GM11168 (cell line): ENCODE measurements at regions not wholly inside any gene's neighbourhood (a gene's known extent, or its start where the extent isn't known, plus 50 kb on each side); places are given as distances from the start of the nearest gene placed in this dataset.
"Not testable (repeated sequence)": the region's sequence is repeated elsewhere in the genome, so short reads cannot be mapped to it uniquely, and the experiment has no call there.

ENCODE experiments used
- in situ Hi-C: fragments of 300-500 bp; cut with MboI; formaldehyde crosslinking; loops from one replicate; pipeline ENCODE4 v1.12.0; 2022; ENCODE audit warnings: low sequenced_read_pairs; ENCODE audit not compliant: unreplicated experiment

GRCh38 chr10:10032991-10033390, 984.7 kb upstream of the CELF2 start:
- in situ Hi-C loops = no loop called here

GRCh38 chr10:10038348-10038747, 979.3 kb upstream of the CELF2 start:
- in situ Hi-C loops = no loop called here

DNA sequence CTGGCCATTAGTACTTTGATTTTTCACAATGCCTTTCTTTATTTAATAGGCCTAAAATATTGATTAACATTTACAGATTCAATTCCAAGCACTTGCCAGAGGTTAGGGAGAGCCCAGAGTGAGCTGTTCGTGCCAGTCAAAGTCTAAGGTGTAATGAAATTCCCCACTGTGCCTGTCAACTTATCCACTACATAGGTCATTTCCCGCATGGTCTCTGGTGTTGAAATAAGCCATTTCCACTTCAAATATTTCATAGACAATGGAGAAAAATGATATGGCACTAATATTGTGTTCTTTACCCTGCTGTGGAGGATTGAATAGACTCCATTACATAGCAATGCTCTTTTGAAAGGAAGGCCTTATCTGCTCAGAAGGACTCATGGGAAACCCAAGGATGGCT, 978.1 kb upstream of the CELF2 start:
- in situ Hi-C loops = no loop called here

GRCh38 chr10:10043083-10043482, 974.6 kb upstream of the CELF2 start:
- in situ Hi-C loops = no loop called here

DNA sequence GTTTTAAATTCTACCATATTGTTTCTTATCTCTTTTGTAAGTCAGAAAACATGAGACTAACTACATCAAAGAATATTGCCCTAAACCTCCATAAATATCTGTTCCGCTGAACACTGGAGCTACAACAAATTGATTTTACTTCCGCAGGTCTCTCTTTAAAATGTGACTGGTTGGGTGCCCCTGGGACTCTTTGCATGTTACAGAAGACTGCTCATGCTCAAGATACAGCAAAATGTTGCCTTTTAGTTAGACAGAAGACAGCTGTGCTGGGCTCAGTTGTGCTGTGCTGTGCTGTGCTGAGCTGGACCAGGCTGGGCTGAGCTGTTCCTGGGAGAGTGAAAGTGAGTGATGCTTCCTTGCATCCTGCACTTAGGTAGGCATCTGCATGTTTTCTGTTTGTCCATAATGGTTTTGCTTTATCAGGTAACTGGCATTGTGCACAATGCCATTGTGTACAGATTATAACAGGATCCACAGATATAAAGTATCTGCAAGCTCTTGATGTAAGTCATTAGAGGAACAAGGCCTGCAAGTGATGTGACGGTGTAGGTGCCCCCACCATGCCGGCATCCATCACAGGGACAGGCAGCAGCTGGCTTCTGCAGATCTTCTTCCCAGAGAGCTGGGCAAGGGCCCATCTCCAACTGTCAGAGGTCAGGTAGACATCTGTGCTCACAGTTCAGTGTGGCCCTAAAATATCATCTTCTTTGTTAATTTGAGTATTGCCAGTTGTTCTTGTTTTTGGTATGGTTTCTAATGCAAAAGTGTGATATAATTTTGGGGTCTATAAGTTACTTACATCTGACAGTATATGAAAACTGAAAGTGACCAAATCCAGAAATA, 972.5 kb upstream of the CELF2 start:
- in situ Hi-C loops = no loop called here

- in situ Hi-C loops = no loop called here
Observed at GRCh38 chr10:10045765-10046028, 972.0 kb upstream of the CELF2 start.

DNA sequence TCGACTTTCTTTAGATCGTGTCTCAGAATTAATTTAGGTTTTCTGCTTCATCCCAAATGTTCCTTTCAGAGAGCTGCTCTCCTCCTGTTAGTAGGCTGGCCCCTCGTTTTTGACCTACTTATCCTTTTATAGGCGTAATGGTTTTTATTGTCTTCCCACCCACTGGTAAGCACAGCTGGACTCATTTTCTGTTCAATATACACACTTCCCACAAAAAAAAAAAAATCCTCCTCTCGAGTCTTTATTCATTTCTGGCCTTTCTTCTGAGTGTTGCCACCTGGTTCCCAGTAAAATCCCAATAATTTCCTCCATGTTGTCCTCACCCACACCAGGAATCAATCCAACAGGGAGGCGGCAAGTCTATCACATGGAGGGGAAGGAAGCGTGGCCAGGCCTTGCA, 970.2 kb upstream of the CELF2 start:
- in situ Hi-C loops = no loop called here

DNA sequence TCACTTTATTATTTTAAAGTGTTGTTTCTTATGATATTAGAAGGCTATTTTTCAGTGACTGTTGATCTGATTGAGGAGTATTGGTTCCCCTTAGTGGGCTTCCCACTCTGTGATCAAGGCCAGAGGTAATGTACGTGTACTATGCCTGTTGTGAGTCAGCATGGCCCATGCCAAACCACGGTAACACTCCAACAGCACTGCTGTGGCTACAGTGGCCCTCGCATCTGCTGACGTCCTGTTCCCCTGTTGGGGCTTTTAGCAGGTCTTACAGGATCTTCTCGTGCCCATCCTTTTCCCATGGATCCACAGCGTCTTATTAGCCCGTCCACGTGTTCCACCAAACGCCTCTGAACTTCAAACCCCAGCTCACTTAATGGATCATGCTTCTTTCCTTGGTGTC, 964.6 kb upstream of the CELF2 start:
- in situ Hi-C loops = no loop called here

DNA sequence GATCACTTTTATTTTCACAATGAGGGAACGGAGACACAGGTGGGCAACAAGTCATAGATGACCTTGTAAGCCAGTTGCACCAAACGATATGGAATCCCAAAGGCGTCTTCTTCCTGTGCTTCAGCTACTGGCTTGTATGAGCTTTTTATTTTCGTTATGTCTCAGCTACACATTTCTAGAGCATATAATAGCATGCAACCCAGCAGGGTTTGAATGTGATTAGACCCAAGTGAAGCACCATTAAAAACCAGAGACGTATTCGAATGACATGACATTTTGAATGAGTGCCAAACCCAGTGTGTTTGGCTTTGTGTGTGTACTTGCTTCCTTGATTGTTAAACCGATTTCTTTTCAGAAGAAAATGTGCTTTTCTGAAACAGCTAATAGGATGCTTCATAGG, 963.2 kb upstream of the CELF2 start:
- in situ Hi-C loops = no loop called here

- in situ Hi-C loops = no loop called here
Observed at GRCh38 chr10:10055656-10056442, 961.8 kb upstream of the CELF2 start.

DNA sequence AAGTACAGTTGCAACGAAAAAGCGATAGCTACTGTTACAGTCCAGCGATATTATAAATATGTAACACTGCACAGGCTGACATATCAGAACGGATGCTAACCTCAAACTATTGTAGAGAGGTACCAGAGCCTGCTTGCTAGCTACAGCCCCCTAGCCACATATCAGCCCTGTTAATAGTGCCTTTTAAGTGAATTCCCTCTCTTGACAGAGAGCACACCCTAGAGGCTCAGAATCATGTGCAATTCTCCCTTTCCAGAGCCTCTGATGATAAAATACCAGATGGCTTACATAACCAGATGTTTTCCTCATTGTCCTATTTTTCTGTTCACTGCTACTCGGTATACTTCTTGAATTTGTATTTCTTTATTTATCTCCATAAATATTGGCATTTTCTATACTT, 960.7 kb upstream of the CELF2 start:
- in situ Hi-C loops = no loop called here

- in situ Hi-C loops = no loop called here
Observed at GRCh38 chr10:10067644-10068043, 950.0 kb upstream of the CELF2 start.

GRCh38 chr10:10074847-10075246, 942.8 kb upstream of the CELF2 start:
- in situ Hi-C loops = not testable (repeated sequence)

- in situ Hi-C loops = no loop called here
Observed at GRCh38 chr10:10078446-10078845, 939.2 kb upstream of the CELF2 start.

DNA sequence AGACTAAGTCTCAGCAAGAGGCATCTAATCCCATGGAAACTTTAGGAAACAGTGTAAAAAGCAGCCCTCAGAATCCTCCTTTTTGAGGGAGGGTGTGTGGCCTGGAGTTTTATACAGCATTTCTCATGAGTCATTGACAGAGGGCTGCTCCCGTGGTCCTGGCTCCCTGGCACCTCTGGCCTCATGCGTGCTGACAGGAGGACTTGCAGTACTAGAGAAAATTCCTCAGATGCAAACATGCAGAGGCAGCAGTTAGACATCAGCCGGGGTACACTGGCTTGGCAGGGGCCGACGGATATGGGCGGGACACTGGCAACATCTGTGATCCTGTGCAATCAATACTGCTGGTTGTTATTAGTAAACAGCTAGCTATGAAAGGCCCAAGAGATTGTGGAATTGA, 925.1 kb upstream of the CELF2 start:
- in situ Hi-C loops = no loop called here

DNA sequence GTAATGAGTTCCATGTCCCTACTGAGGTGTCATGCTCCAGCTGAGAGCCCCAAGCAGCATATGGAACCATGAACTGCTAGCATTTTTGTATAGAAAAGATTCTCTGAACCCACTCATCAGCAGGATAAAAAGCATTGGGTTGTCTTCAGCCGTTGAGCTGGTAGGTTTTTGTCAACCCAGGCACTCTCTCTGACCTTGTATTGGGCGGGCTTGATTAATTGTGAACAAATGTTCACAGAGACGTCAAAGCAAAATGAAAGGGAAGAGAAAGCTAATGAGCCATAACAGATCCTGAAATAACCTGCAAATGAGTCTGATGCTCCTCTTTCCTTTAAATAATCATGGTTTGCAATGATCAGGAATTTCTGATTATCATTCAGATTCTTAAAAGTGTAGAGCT, 924.7 kb upstream of the CELF2 start:
- in situ Hi-C loops = no loop called here

- in situ Hi-C loops = no loop called here
Observed at GRCh38 chr10:10094691-10095090, 923.0 kb upstream of the CELF2 start.

DNA sequence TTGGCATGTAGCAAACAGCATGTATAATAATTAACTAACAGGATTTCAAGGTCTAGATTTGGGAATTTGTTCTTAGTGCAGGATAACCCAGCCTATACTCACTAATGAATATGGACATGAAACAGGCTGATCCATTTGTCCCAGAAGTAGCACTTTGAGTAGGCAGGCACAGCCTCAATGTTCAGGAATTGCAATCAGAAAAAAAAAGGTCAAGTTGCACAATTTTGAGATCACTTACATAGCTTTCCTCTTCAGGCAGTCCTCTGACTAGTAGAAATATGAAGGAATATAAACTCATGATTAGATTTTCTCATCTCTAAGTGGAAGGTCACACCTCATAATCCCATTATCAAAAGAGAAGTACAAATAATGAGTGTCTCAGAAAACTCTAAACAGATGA, 921.4 kb upstream of the CELF2 start:
- in situ Hi-C loops = no loop called here

- in situ Hi-C loops = no loop called here
Observed at GRCh38 chr10:10096898-10097297, 920.8 kb upstream of the CELF2 start.

DNA sequence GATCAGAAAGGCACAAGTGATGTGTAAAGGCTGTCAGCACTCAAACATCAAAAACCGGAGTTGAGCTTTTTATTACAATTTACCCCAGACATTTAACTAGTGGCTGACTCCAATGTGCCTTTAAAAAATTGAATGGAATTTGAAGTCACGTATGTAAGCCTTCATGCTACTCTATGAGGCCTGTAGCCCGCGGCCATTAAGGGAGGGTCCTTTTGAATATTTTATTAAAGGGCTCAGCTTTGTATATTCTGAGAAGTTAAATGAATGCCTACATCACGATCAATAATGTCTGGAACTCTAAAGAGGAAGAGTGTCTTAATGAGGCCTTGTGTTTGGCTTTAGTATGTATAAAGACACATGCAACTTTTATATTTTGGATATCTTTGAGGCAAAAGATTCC, 916.6 kb upstream of the CELF2 start:
- in situ Hi-C loops = no loop called here

GRCh38 chr10:10110844-10111490, 906.7 kb upstream of the CELF2 start:
- in situ Hi-C loops = no loop called here
